Breast epithelium (tissue), 4 donors: ENCODE measurements at regions not wholly inside any gene's neighbourhood (a gene's known extent, or its start where the extent isn't known, plus 50 kb on each side); places are given as distances from the start of the nearest gene placed in this dataset.

ENCODE experiments used
- DNase-seq, 2 donors: peaks; one replicate each; pipeline ENCODE4 v3.0.0-alpha.2; 2019; ENCODE audit warnings: low spot score in 2 of 2
- H3K27ac ChIP-seq, 2 donors: fragments of 200-600 bp; sonication (generic) in 1 of 2; one replicate each; pipeline ENCODE4 v1.5.1; 2016 to 2019; ENCODE audit warnings: mild to moderate bottlenecking in 1 of 2
- H3K27me3 ChIP-seq, 2 donors: fragments of 200-600 bp; sonication (generic) in 1 of 2; one replicate each; pipeline versions ENCODE4 v1.5.1 to v1.6.0; 2017 to 2019; ENCODE audit warnings: control low read depth in 1 of 2, mild to moderate bottlenecking in 1 of 2
- H3K36me3 ChIP-seq: fragments of 200-600 bp; one replicate; pipeline ENCODE4 v1.5.1; 2019
- H3K4me1 ChIP-seq, 2 donors: fragments of 200-600 bp; sonication (generic); one replicate each; pipeline ENCODE4 v1.5.1; 2016 to 2019; ENCODE audit warnings: control low read depth in 1 of 2
- H3K4me3 ChIP-seq, 3 donors: fragments of 200-600 bp; sonication (generic); 1 replicate in 2 of 3; 2 replicates in 1 of 3; pipeline ENCODE4 v1.5.1; 2016 to 2019; ENCODE audit warnings: mild to moderate bottlenecking in 3 of 3, moderate library complexity in 2 of 3
- H3K9me3 ChIP-seq, 2 donors: fragments of 200-600 bp; sonication (generic) in 1 of 2; one replicate each; pipeline ENCODE4 v1.5.1; 2016 to 2019; ENCODE audit warnings: control low read depth in 1 of 2
- POLR2A ChIP-seq: fragments of 450-650 bp; IDR thresholded peaks from one replicate; pipeline ENCODE4 v1.6.1; 2016; ENCODE audit warnings: antibody characterized with exemption, mild to moderate bottlenecking, moderate library complexity
- POLR2AphosphoS5 ChIP-seq, 3 donors: sonication (generic); formaldehyde crosslinking; IDR thresholded peaks; one replicate each; pipeline ENCODE4 v1.6.1; 2017; ENCODE audit warnings: antibody characterized with exemption in 3 of 3
- intact Hi-C: fragments of 100-400 bp; cut with DNase I; formaldehyde crosslinking; loops from one replicate; pipeline ENCODE4 v1.15.1; 2023; ENCODE audit warnings: low total_unique reads
- TF ChIP-seq, protein P1 (sequence below), 3 donors: fragments of 450-650 bp; IDR thresholded peaks; one replicate each; pipeline ENCODE4 v1.5.1; 2016 to 2017; ENCODE audit warnings: antibody characterized with exemption in 3 of 3, mild to moderate bottlenecking in 3 of 3, moderate library complexity in 3 of 3

DNA sequence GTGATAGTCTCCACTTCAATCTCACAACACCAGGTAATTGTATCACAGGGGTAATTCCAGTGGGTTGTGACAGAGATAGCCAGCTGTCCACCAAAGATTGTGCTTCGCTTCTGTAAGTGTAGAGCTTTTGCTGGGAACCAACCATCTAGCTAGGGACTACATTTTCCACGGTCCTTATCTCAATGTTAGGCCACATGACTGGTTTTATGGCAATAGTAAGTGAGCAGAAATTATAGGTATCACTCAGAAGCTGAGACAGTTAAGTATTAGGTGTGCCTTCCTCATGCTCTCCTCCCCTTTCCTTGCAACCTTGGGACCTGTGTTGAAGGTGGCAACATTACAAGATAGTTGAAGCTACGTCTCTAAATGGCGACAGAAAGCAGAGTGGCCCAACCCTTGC lies 108.8 kb upstream of the NALF2 start:
- peaks cover 0 to 74% of the 10 kb centered on the region in 2 donors for H3K27me3 ChIP-seq
- no peak overlapping the region for H3K4me3 ChIP-seq
- no peaks in the 10 kb centered on the region for H3K4me1 ChIP-seq
- H3K36me3 ChIP-seq = no peaks in the 10 kb centered on the region
- intact Hi-C loops = no loop called here
- no peaks in the 10 kb centered on the region for H3K9me3 ChIP-seq
- TF ChIP-seq, protein P1, sequence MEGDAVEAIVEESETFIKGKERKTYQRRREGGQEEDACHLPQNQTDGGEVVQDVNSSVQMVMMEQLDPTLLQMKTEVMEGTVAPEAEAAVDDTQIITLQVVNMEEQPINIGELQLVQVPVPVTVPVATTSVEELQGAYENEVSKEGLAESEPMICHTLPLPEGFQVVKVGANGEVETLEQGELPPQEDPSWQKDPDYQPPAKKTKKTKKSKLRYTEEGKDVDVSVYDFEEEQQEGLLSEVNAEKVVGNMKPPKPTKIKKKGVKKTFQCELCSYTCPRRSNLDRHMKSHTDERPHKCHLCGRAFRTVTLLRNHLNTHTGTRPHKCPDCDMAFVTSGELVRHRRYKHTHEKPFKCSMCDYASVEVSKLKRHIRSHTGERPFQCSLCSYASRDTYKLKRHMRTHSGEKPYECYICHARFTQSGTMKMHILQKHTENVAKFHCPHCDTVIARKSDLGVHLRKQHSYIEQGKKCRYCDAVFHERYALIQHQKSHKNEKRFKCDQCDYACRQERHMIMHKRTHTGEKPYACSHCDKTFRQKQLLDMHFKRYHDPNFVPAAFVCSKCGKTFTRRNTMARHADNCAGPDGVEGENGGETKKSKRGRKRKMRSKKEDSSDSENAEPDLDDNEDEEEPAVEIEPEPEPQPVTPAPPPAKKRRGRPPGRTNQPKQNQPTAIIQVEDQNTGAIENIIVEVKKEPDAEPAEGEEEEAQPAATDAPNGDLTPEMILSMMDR (IDR thresholded peaks at IDR 0.05) = no peak
- TF ChIP-seq POLR2A (no peak), POLR2AphosphoS5 (IDR thresholded peaks at IDR 0.05) (no peak)
- DNase-seq = no peak
- H3K27ac ChIP-seq = no peak overlapping the region

DNA sequence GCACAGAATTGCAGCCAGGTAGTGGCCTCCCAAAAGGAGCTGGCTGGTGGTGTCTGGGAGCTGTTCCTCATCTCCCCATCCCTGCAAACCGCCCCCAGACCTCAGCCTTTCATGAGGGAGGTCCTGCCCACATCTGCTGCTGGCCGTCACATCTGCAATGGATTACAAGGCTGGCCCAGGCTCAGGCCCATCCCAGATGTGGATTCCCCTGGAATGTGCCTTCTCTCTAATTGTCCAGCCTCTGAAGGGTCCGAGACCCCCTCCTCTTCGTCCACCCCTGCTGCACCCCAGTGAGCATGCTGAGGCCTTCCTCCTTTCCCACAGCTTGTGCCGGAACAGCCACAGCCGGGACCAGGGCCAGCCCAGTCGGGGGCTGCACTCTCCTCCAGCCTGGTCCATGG lies 115.0 kb upstream of the NALF2 start:
- H3K27me3 ChIP-seq = peaks cover 0 to 91% of the 10 kb centered on the region in 2 donors
- no peak overlapping the region for H3K4me3 ChIP-seq
- intact Hi-C loops = no loop called here
- DNase-seq = no peak
- TF ChIP-seq, protein P1 (IDR thresholded peaks at IDR 0.05) = no peak
- TF ChIP-seq POLR2AphosphoS5 (IDR thresholded peaks at IDR 0.05) = no peak
- no peak for TF ChIP-seq POLR2A
- H3K36me3 ChIP-seq = no peaks in the 10 kb centered on the region
- no peak overlapping the region for H3K27ac ChIP-seq
- H3K4me1 ChIP-seq = no peaks in the 10 kb centered on the region
- no peaks in the 10 kb centered on the region for H3K9me3 ChIP-seq

- Histone ChIP-seq H3K9me3 (no peaks in the 10 kb centered on the region), H3K27me3 (peaks cover 0 to 91% of the 10 kb centered on the region in 2 donors), H3K27ac (no peak overlapping the region), H3K36me3 (no peaks in the 10 kb centered on the region), H3K4me3 (no peak overlapping the region), H3K4me1 (no peaks in the 10 kb centered on the region)
- intact Hi-C loops = no loop called here
- peak in 1 of 2 donors; percentile 23 for DNase-seq
- TF ChIP-seq POLR2A (no peak), POLR2AphosphoS5 (IDR thresholded peaks at IDR 0.05) (no peak)
- TF ChIP-seq, protein P1 (IDR thresholded peaks at IDR 0.05) = no peak
These were observed 115.6 kb upstream of the NALF2 start for GRCh38 chrX:69388526-69388925.

DNA sequence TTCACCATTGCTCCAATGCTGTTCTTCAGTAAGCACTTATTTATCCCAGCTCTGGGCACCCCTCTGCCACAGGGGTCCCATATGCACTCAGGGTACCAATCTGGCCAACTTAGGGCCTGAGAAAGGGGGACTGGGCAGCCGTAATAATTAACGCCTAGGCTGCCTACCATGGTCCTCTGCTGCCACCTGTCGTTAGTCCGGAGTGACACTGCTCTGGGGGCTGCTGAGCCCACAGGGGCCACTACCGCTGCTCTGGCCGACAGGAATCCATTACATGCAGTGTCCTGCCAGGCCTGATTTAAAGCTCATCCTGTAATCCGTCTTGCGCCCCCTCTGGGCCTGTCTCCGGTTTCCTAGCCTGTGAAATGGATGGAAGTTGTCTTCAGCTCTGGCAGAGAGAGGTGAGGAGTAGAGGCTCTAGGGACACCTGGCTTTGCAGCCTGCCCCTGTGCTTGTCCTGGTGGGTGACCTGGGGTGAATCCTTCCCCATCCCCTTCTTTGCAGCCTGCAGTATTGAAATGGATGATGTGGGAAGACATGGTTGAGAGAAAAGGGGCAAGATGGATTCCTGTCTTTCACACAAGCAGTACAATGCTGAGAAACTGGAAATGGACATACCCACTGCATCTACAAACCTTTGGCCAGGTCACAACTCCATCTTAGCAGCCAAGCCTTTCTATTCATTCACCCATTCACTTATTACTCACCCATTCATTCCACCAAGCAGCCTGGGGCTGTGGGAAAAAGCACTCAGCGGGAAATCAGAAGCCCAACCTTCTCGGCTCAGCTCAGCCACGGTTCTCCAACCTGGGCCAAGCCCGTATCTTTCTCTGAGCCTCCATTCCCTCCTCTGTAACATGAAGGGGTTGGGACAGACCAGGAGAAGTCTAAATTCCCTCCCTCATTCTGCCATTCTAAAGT lies 116.3 kb upstream of the NALF2 start:
- Histone ChIP-seq H3K36me3 (no peaks in the 10 kb centered on the region), H3K27ac (no peak overlapping the region), H3K9me3 (no peaks in the 10 kb centered on the region), H3K27me3 (peaks cover 0 to 90% of the 10 kb centered on the region in 2 donors), H3K4me1 (no peaks in the 10 kb centered on the region), H3K4me3 (no peak overlapping the region)
- TF ChIP-seq, protein P1 (IDR thresholded peaks at IDR 0.05) = peak in 2 of 3 donors; percentile 37 to 38
- no peak for TF ChIP-seq POLR2AphosphoS5 (IDR thresholded peaks at IDR 0.05)
- no peak for TF ChIP-seq POLR2A
- intact Hi-C loops = no loop called here
- no peak for DNase-seq

DNA sequence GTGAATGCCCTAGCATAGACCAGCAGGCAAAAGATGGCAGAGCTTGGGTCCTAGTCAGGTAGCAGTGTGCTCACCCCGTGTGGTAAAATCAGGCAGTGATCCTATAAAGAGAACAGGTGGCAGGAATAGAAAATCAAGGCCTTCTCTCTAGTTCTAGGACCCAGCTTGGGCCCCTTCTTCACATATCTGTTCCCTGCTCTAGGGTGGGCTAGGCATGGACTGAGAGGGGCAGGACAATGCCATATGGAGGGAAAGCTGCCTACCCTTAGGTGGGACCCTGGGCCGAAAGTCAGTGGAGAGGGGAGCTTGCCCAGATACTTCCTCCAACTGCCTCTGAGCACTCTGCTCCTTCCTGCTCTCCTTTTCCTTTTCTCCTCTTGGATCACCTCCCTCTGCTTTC lies 117.4 kb upstream of the NALF2 start:
- no peaks in the 10 kb centered on the region for H3K4me1 ChIP-seq
- H3K36me3 ChIP-seq = no peaks in the 10 kb centered on the region
- H3K4me3 ChIP-seq = no peak overlapping the region
- DNase-seq = no peak
- no peaks in the 10 kb centered on the region for H3K9me3 ChIP-seq
- H3K27ac ChIP-seq = no peak overlapping the region
- TF ChIP-seq, protein P1 (IDR thresholded peaks at IDR 0.05) = no peak
- TF ChIP-seq POLR2AphosphoS5 (IDR thresholded peaks at IDR 0.05) = no peak
- no peak for TF ChIP-seq POLR2A
- peaks cover 0 to 83% of the 10 kb centered on the region in 2 donors for H3K27me3 ChIP-seq
- intact Hi-C loops = no loop called here
